ENCODE measurements at regions not wholly inside any gene's neighbourhood (a gene's known extent, or its start where the extent isn't known, plus 50 kb on each side); places are given as distances from the start of the nearest gene placed in this dataset.

DNA sequence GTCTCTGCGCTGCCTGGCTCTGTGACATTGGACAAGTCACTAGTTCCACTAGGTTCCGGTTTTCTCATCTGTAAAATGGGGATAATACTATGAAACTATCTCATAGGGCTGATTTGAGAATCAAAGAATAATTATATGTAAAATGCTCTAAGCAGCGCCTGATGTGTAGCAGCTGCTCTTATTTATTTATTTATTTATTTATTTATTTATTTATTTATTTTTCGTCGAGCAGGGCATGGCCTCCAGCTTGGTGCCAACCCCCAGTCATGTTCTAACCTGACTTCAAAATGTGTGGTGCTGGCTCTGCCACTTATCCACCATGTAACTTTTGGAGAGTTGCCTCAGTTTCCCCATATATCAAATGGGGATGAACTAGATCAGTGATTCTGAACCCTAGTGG, 93.5 kb upstream of the GSC start:
- Histone ChIP-seq H3K27ac (no peak overlapping the region), H3K27me3 (peaks cover 0 to 44% of the 10 kb centered on the region in 2 donors)

DNA sequence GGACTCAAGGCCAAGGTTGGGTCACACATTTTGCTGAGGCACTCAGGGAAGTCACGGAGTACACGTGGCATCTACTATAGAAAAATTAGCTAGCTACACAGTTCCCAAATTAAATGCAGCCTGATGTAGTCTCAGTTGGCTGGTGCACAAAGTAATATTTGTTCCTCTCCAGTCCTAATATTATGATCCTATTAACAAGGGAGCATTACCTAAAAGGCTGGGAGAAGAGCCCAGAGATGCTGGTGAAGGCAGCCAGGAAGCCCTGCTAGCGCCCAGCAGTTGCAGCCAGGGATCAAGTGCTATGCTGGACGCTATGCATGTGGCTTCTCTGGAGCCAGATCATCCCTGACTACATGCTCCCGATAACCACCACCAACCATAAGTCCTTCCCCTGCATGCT, 88.0 kb upstream of the GSC start:
- DNase-seq = no peak
- H3K27ac ChIP-seq = no peak overlapping the region
- H3K4me1 ChIP-seq = no peaks in the 10 kb centered on the region
- H3K27me3 ChIP-seq = peaks cover 0 to 5% of the 10 kb centered on the region in 2 donors
- H3K4me3 ChIP-seq = no peak overlapping the region
- TF ChIP-seq, protein P1, sequence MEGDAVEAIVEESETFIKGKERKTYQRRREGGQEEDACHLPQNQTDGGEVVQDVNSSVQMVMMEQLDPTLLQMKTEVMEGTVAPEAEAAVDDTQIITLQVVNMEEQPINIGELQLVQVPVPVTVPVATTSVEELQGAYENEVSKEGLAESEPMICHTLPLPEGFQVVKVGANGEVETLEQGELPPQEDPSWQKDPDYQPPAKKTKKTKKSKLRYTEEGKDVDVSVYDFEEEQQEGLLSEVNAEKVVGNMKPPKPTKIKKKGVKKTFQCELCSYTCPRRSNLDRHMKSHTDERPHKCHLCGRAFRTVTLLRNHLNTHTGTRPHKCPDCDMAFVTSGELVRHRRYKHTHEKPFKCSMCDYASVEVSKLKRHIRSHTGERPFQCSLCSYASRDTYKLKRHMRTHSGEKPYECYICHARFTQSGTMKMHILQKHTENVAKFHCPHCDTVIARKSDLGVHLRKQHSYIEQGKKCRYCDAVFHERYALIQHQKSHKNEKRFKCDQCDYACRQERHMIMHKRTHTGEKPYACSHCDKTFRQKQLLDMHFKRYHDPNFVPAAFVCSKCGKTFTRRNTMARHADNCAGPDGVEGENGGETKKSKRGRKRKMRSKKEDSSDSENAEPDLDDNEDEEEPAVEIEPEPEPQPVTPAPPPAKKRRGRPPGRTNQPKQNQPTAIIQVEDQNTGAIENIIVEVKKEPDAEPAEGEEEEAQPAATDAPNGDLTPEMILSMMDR (IDR thresholded peaks at IDR 0.05) = no peak
- intact Hi-C loops (cut with DNase I; ENCODE audit: low total_unique reads) = no loop called here
- peaks cover 0 to 11% (median 11%) of the 10 kb centered on the region in 3 donors for H3K9me3 ChIP-seq
- no peaks in the 10 kb centered on the region for H3K36me3 ChIP-seq

More for the DNA sequence above, 93.5 kb upstream of the GSC start:
- peaks cover 0 to 9% (median 1%) of the 10 kb centered on the region in 4 donors for H3K4me1 ChIP-seq
- TF ChIP-seq, protein P1 (IDR thresholded peaks at IDR 0.05) = no peak
- intact Hi-C loops (cut with DNase I; ENCODE audit: low total_unique reads) = no loop called here
- no peaks in the 10 kb centered on the region for H3K9me3 ChIP-seq
- H3K4me3 ChIP-seq = no peak overlapping the region
- DNase-seq = no peak
- H3K36me3 ChIP-seq = no peaks in the 10 kb centered on the region

DNA sequence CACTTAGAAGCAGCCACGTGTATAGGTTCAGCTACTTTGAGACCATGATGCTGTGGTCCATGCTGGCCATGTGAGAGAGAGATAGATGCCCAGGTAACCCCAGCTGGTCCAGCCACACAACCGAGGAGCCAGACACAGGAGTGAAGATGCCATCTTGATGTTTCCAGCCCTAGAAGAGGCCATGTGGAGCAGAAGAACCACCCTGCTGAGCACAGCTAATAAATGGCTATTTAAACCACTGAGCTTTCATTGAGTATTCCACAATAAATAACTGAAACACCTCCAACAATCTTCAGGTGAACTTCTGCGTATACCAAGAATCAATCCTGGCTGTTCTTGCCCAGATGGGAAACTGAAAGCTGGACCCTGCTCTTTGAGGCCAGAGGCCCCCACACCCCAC, 84.0 kb upstream of the GSC start:
- intact Hi-C loops (cut with DNase I; ENCODE audit: low total_unique reads) = no loop called here
- no peaks in the 10 kb centered on the region for H3K36me3 ChIP-seq
- no peaks in the 10 kb centered on the region for H3K4me1 ChIP-seq
- H3K27me3 ChIP-seq = no peaks in the 10 kb centered on the region
- TF ChIP-seq, protein P1 (IDR thresholded peaks at IDR 0.05) = no peak
- peaks cover 0 to 11% (median 11%) of the 10 kb centered on the region in 3 donors for H3K9me3 ChIP-seq
- no peak overlapping the region for H3K27ac ChIP-seq
- DNase-seq = no peak
- no peak overlapping the region for H3K4me3 ChIP-seq

DNA sequence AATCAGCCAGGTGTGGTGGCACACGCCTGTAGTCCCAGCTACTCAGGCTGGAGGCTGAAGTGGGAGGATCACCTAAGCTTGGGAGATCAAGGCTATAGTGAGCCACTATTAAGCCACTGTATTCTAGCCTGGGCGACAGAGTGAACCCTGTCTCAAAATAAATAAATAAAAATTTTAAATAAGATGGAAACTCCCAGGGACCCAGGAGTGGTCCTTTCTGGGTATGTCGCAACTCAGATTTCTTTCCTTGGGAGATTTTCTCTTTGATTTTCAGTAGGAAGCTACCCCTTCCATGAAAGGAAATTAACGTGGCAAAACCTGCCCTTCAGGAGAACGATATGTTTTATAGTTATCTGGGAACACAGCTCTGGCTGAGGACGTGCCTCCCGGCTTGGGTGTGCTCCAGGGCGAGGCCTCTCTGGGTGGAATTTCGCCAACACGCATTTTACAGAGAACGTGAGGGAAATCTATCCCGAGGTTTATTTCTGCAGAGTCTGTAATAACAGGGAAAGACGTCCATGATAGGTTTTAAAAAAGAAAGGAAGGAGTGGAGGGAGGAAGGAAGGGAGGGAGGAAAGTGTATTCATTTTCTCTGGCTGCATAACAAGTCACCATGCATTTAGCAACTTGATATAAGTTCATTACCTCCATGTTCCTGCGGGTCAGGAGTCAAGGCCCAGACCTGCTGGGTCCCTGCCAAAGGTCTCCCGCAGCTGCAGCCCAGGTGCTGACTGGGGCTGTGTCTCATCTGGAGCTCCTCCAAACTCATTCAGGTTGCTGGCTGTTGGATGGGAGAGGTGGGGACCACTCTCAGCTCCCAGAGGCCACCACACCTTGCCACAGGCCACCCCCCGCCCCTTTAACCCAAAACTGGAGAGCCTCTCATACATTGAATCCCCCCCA, 80.6 kb upstream of the GSC start:
- Histone ChIP-seq H3K36me3 (no peaks in the 10 kb centered on the region), H3K4me3 (no peak overlapping the region), H3K9me3 (peaks cover 0 to 11% (median 11%) of the 10 kb centered on the region in 3 donors), H3K27ac (no peak overlapping the region), H3K27me3 (no peaks in the 10 kb centered on the region), H3K4me1 (no peaks in the 10 kb centered on the region)
- intact Hi-C loops (cut with DNase I; ENCODE audit: low total_unique reads) = no loop called here
- no peak for DNase-seq
- TF ChIP-seq, protein P1 (IDR thresholded peaks at IDR 0.05) = no peak

- TF ChIP-seq, protein P1 (IDR thresholded peaks at IDR 0.05) = no peak
- Histone ChIP-seq H3K9me3 (no peaks in the 10 kb centered on the region), H3K27ac (no peak overlapping the region), H3K4me3 (no peak overlapping the region), H3K4me1 (no peaks in the 10 kb centered on the region), H3K36me3 (no peaks in the 10 kb centered on the region), H3K27me3 (no peaks in the 10 kb centered on the region)
- intact Hi-C loops (cut with DNase I; ENCODE audit: low total_unique reads) = no loop called here
- no peak for DNase-seq
These were observed 74.8 kb upstream of the GSC start for GRCh38 chr14:94844593-94845152.

All from tibial artery (tissue), 4 donors.